GM23338 (cell line): ENCODE measurements at regions not wholly inside any gene's neighbourhood (a gene's known extent, or its start where the extent isn't known, plus 50 kb on each side); places are given as distances from the start of the nearest gene placed in this dataset.

Experiments
- ATAC-seq: fragments of 200-7000 bp; cut with Tn5 transposase; 3 replicates; pipeline ENCODE4 v1.9.1; 2020
- DNase-seq: peaks from one replicate; pipeline ENCODE4 v3.0.0-alpha.2; 2015; ENCODE audit warnings: low spot score
- H2AFZ ChIP-seq: fragments of 200-600 bp; sonication (generic); 2 replicates; pipeline ENCODE4 v1.8.0; 2016; ENCODE audit warnings: antibody characterized with exemption, mild to moderate bottlenecking, moderate library complexity
- H3F3A ChIP-seq: fragments of 200-600 bp; sonication (generic); replicated peaks from 2 replicates; pipeline ENCODE4 v1.8.0; 2017; ENCODE audit warnings: antibody characterized with exemption, mixed run types, low read depth
- H3K27ac ChIP-seq: fragments of 200-600 bp; sonication (generic); 2 replicates; pipeline ENCODE4 v1.6.1; 2016; ENCODE audit warnings: low read depth
- H3K27me3 ChIP-seq: fragments of 200-600 bp; sonication (generic); 2 replicates; pipeline ENCODE4 v1.8.0; 2016; ENCODE audit warnings: mild to moderate bottlenecking, mixed run types, moderate library complexity; ENCODE audit not compliant: insufficient read depth
- H3K36me3 ChIP-seq: fragments of 200-600 bp; sonication (generic); 2 replicates; pipeline ENCODE4 v1.8.0; 2016; ENCODE audit warnings: mild to moderate bottlenecking; ENCODE audit not compliant: insufficient read depth
- H3K4me1 ChIP-seq: fragments of 200-600 bp; sonication (generic); 2 replicates; pipeline ENCODE4 v1.8.0; 2016; ENCODE audit warnings: mild to moderate bottlenecking, moderate library complexity; ENCODE audit not compliant: insufficient read depth
- H3K4me2 ChIP-seq: fragments of 200-600 bp; sonication (generic); 2 replicates; pipeline ENCODE4 v1.7.1; 2017; ENCODE audit warnings: mixed run types
- H3K4me3 ChIP-seq: fragments of 200-600 bp; sonication (generic); 2 replicates; pipeline ENCODE4 v1.6.1; 2016; ENCODE audit warnings: mixed run types
- H3K79me2 ChIP-seq: fragments of 200-600 bp; sonication (generic); replicated peaks from 2 replicates; pipeline ENCODE4 v1.8.0; 2017; ENCODE audit warnings: mild to moderate bottlenecking; ENCODE audit not compliant: insufficient read depth
- H3K9me2 ChIP-seq: fragments of 200-600 bp; sonication (generic); 2 replicates; pipeline ENCODE4 v1.8.0; 2017; ENCODE audit not compliant: insufficient read depth
- H4K20me1 ChIP-seq: fragments of 200-600 bp; sonication (generic); replicated peaks from 2 replicates; pipeline ENCODE4 v1.8.0; 2017; ENCODE audit warnings: mild to moderate bottlenecking; ENCODE audit not compliant: insufficient read depth
- H3K27ac Mint-ChIP-seq: 2 replicates; pipeline ENCODE4 v1.8.0; 2020; ENCODE audit warnings: inconsistent platforms, mild to moderate bottlenecking, moderate library complexity, mixed read lengths
- H3K27me3 Mint-ChIP-seq: 3 replicates; pipeline ENCODE4 v1.8.0; 2022; ENCODE audit warnings: low read depth, mild to moderate bottlenecking, moderate library complexity, mixed read lengths, inconsistent platforms; ENCODE audit not compliant: insufficient read depth, poor library complexity
- H3K36me3 Mint-ChIP-seq: 3 replicates; pipeline ENCODE4 v1.8.0; 2021; ENCODE audit warnings: low read depth, mild to moderate bottlenecking, inconsistent platforms, moderate library complexity, mixed read lengths
- H3K4me1 Mint-ChIP-seq: 3 replicates; pipeline ENCODE4 v1.8.0; 2020; ENCODE audit warnings: mild to moderate bottlenecking, inconsistent platforms, mixed read lengths
- H3K4me3 Mint-ChIP-seq: 3 replicates; pipeline ENCODE4 v1.8.0; 2021; ENCODE audit warnings: moderate library complexity, mild to moderate bottlenecking, inconsistent platforms, mixed read lengths
- H3K9me3 Mint-ChIP-seq: 3 replicates; pipeline ENCODE4 v1.8.0; 2020; ENCODE audit warnings: moderate library complexity, mild to moderate bottlenecking, inconsistent platforms, mixed read lengths
- CREB1 ChIP-seq: fragments of 250-450 bp; sonication (Bioruptor Pico); IDR thresholded peaks from 2 replicates; pipeline ENCODE4 v1.5.0; 2020; ENCODE audit warnings: low read depth, mild to moderate bottlenecking, moderate library complexity
- CTCF ChIP-seq, 2 experiments: fragments of 200-600 bp in 1 of 2; sonication (generic) in 1 of 2; conservative IDR thresholded peaks; 2 replicates each; pipeline versions ENCODE4 v1.5.1 to v1.6.1; 2016 to 2017; ENCODE audit warnings: antibody characterized with exemption in 2 of 2, low read depth in 2 of 2, mild to moderate bottlenecking in 2 of 2, moderate library complexity in 1 of 2
- ETS1 ChIP-seq: IDR thresholded peaks from 2 replicates; pipeline ENCODE4 v1.6.1; 2016; ENCODE audit warnings: antibody characterized with exemption
- EZH2 ChIP-seq: fragments of 200-600 bp; sonication (generic); IDR thresholded peaks from one replicate; pipeline ENCODE4 v1.8.0; 2017; ENCODE audit warnings: antibody characterized with exemption, mild to moderate bottlenecking, low read depth; ENCODE audit not compliant: unreplicated experiment
- EZH2phosphoT487 ChIP-seq: fragments of 200-600 bp; sonication (generic); IDR thresholded peaks from one replicate; pipeline ENCODE4 v1.8.1; 2018; ENCODE audit warnings: antibody characterized with exemption; ENCODE audit not compliant: unreplicated experiment
- JUNB ChIP-seq: IDR thresholded peaks from one replicate; pipeline ENCODE4 v1.6.1; 2016; ENCODE audit warnings: antibody characterized with exemption; ENCODE audit not compliant: unreplicated experiment
- NANOG ChIP-seq: IDR thresholded peaks from 2 replicates; pipeline ENCODE4 v1.6.1; 2016; ENCODE audit warnings: antibody characterized with exemption, borderline replicate concordance
- POLR2AphosphoS5 ChIP-seq: IDR thresholded peaks from 2 replicates; pipeline ENCODE4 v1.6.1; 2016; ENCODE audit warnings: antibody characterized with exemption, low read depth
- REST ChIP-seq: IDR thresholded peaks from one replicate; pipeline ENCODE4 v1.6.1; 2018; ENCODE audit warnings: antibody characterized with exemption; ENCODE audit not compliant: unreplicated experiment
- STAT1 ChIP-seq: IDR thresholded peaks from one replicate; pipeline ENCODE4 v1.6.1; 2016; ENCODE audit warnings: antibody characterized with exemption; ENCODE audit not compliant: unreplicated experiment
- ZNF114 ChIP-seq: fragments of 250-450 bp; sonication (Bioruptor Pico); IDR thresholded peaks from 2 replicates; pipeline ENCODE4 v1.5.0; 2020; ENCODE audit warnings: mild to moderate bottlenecking, moderate library complexity
- ZNF331 ChIP-seq: fragments of 250-450 bp; sonication (Bioruptor Pico); IDR thresholded peaks from 2 replicates; pipeline ENCODE4 v1.5.0; 2020; ENCODE audit warnings: low read depth, mild to moderate bottlenecking, moderate library complexity
- ZNF462 ChIP-seq: fragments of 250-450 bp; sonication (Bioruptor Pico); IDR thresholded peaks from 2 replicates; pipeline ENCODE4 v1.5.0; 2020; ENCODE audit warnings: mild to moderate bottlenecking, moderate library complexity

DNA sequence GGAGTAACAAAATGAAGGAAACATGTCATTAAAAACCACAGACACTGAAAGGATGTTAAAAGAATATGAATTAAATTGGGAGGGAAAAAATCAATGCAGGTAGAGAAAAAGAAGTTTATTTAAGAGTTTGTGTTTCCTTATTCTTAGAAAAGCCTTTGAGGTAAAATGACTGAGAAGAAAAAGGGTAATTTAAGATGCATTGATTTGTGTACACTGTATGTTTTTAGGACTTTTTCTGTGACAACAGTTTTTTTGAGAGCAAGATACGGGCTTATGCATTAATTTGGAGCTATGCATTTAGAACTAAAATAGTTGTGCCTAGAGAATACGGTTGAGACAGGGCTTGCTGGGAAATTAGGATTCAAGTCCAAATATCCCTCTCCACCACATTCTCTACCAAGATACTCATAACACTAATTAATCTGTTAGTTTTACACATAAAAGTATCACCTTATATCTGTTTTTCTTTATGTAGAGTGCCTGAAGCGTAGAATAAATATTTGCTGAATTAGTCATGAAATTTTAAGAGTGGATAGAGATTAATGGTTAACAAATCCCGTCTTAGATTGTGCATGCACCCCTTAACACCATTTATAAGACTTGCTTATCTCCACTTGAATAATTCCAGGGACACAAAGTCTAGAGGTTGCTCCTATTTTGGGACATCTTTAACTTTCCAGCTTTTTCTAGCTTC lies 232.5 kb downstream of the PCDH7 start:
- no peaks in the 10 kb centered on the region for H4K20me1 ChIP-seq
- no peaks in the 10 kb centered on the region for H3K79me2 ChIP-seq
- H3K27me3 ChIP-seq = no peaks in the 10 kb centered on the region
- H3K36me3 ChIP-seq = no peaks in the 10 kb centered on the region
- peaks cover 2% of the 10 kb centered on the region for H3K27me3 Mint-ChIP-seq
- H3K36me3 Mint-ChIP-seq = no peaks in the 10 kb centered on the region
- ATAC-seq = no peak
- no peak overlapping the region for H3K4me3 ChIP-seq
- DNase-seq = no peak
- no peak overlapping the region for H3K4me3 Mint-ChIP-seq
- no peaks in the 10 kb centered on the region; the same call in 1 of the 2 replicates for H3K4me1 ChIP-seq
- no peak overlapping the region for H2AFZ ChIP-seq
- no peak for TF ChIP-seq ETS1
- no peak for TF ChIP-seq EZH2phosphoT487
- TF ChIP-seq JUNB = no peak
- TF ChIP-seq ZNF114 (CRISPR knock-in tag) = no peak
- TF ChIP-seq EZH2 = no peak
- TF ChIP-seq REST = no peak
- no peak for TF ChIP-seq CREB1
- no peak for TF ChIP-seq POLR2AphosphoS5
- no peak for TF ChIP-seq NANOG
- no peak for TF ChIP-seq ZNF331
- TF ChIP-seq ZNF462 (CRISPR knock-in tag) = no peak
- TF ChIP-seq STAT1 = no peak
- TF ChIP-seq CTCF (conservative IDR thresholded peaks at IDR 0.05; ENCODE audit: low read depth in 2 of 2) = no peak
- no peaks in the 10 kb centered on the region for H3K9me3 Mint-ChIP-seq
- H3K4me1 Mint-ChIP-seq = peaks cover 7% of the 10 kb centered on the region; the same call in 2 of the 3 replicates
- no peaks in the 10 kb centered on the region for H3K9me2 ChIP-seq
- H3K27ac ChIP-seq = no peak overlapping the region
- no peak overlapping the region for H3K4me2 ChIP-seq
- no peaks in the 10 kb centered on the region for H3F3A ChIP-seq
- H3K27ac Mint-ChIP-seq = no peak overlapping the region
